NOMO-1 (cell line): ENCODE measurements at regions not wholly inside any gene's neighbourhood (a gene's known extent, or its start where the extent isn't known, plus 50 kb on each side); places are given as distances from the start of the nearest gene placed in this dataset.

Experiments used
- DNase-seq, 2 experiments: peaks; one replicate each; lab custom pipeline; 2025; ENCODE audit not compliant: unreplicated experiment in 2 of 2; lab: John Stamatoyannopoulos, UW

- no peak for DNase-seq
Observed at GRCh38 chr4:11342401-11342800, 86.3 kb downstream of the HS3ST1 start.

GRCh38 chr4:11341337-11342043, 87.2 kb downstream of the HS3ST1 start:
- no peak for DNase-seq

GRCh38 chr4:11338956-11339782, 89.5 kb downstream of the HS3ST1 start:
- DNase-seq = no peak

DNA sequence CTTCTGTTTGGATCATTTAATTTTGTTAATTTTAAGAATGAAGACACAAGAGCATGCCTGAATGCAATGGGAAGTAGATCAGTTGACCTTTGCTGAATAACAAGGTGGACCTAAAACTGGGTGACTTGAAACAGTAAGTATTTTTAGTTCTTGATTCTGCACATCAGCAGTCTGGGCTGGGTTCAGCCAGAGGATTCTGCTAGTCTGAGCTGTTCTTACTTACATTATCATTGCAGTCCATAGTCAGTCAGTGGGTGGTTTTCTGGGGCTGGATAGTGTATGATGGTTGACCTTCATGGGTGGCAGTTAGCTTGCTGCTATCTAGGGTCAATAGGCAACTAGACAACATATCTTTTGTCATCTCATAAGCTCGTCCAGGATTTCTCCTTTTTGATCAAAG, 91.4 kb downstream of the HS3ST1 start:
- no peak for DNase-seq

DNA sequence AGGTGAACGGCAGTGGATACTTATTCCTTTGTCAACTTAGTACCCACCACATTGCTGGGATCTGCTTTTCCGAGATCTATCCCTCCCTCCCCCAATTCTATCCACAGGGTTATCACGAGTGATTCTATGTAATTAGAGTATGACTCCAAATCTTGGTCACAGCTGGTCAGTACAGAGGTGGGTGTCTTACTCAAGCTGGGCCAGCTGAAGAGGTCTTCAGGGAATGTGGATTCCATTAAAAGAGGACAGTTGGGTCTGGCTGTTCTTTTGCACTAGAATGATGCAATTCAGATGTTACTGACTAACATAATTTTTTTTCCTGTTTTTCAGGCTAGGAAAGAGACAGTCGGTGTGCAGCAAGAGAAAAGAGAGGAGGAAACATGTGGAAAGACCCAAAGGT, 92.3 kb downstream of the HS3ST1 start:
- DNase-seq = no peak

GRCh38 chr4:11334887-11335286, 93.8 kb downstream of the HS3ST1 start:
- no peak for DNase-seq

DNA sequence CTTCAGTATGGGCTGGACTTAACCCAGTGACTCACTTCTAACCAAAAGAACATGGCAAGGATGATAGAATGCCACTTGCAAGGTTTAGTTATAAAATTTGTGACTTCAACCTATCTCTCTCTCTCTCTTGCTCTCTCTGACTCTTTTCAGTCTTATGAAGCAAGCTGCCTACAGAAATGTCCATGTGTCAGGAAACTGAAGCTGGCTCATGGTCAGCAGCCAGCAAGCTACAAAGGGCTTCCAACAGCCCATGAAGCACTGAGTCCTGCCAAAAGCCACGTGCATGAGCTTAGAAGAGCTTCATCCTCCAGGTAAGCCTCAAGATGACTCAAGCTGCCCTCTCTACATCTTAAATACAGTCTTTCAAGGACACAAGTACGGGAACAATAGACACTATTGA, 100.3 kb downstream of the HS3ST1 start:
- no peak for DNase-seq

GRCh38 chr4:11326021-11326420, 102.7 kb downstream of the HS3ST1 start:
- no peak for DNase-seq

GRCh38 chr4:11323771-11324170, 104.9 kb downstream of the HS3ST1 start:
- no peak for DNase-seq

- no peak for DNase-seq
Observed at GRCh38 chr4:11313157-11313943, 115.3 kb downstream of the HS3ST1 start.

DNA sequence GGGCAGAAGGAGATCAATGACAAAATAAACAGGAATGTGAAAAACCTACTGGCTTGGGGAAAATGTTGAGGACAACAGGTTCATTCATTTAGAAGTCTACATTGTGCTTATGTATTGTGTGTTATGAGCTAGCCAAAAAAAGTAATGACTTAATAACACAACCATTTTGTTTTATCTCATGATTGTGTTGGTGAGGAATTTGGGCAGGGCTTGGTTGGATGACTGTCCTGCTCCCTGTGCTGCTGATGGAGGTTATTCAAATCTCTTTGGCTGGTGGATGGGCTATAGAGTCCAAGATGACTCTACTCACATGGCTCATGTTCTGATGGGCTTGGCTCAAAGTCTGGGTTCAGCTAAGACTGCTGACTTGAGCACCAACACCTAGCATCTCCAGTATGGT, 116.3 kb downstream of the HS3ST1 start:
- no peak for DNase-seq

DNA sequence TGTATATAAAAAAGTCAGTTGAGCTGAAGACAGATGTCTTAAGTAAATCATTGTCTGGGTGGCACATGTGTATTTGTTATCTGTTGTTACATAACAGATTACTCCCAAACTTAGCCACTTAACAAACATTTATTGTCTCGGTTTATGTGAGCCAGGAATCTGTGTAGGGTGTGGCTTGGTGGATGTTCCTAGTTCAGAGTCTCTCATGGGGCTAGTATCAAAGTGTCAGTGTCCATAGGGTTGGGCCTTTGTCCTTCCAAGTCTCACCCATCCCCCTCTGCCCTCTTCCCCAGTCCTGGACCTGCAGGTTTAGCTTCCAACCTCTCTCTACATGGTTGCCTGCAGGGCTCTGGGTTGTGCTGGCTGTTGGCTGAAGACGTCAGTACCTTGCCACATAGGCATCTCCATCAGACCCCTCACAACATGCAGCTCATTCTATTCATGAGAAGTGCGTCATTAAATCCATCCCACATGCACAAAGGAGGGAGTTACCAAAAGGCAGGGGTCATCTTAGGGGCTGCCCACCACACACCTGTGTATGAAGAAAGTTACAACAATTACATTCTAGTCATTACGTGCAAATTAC, 127.5 kb downstream of the HS3ST1 start:
- no peak for DNase-seq

DNA sequence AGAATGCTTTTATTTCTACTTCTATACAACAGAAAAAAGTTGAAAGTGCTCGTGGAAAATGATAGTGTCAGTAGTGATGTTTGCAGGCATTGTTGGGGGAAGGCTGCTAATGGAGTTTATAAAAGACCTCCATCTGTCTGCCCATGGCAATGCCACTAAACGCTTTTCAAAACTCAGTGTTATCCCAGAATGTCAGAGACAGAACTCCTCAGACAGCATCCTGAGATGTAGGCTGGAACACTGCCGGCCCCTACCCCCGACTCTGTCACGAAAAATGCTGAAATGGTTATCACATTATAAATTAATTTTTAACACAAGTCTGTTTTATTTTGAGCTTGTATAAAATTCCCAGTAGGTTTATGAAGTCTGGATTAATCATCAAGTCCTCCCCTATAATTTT, 128.9 kb downstream of the HS3ST1 start:
- DNase-seq = no peak

- DNase-seq = no peak
Observed at GRCh38 chr4:11299016-11299415, 129.7 kb downstream of the HS3ST1 start.

- DNase-seq = no peak
Observed at GRCh38 chr4:11298451-11298850, 130.2 kb downstream of the HS3ST1 start.

GRCh38 chr4:11297627-11298026, 131.1 kb downstream of the HS3ST1 start:
- no peak for DNase-seq

DNA sequence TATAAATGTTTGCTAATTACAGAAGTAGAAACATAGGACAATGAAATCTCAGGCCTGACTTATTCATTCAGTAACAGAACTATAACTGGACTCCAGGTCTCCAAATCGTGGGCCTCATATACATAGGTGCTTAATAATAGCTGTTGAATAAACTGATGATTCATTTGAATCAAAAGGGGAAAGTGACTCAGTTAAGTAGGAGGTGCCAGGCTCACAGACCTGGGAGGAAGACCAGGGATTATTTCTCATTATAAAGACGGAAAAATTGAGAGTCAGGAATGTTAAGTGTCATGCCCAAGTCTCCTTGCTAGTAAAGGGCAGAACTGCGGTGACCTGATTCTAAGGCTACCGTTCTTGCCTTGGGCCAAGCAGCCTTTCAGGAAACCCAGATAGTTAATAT, 131.5 kb downstream of the HS3ST1 start:
- DNase-seq = no peak

DNA sequence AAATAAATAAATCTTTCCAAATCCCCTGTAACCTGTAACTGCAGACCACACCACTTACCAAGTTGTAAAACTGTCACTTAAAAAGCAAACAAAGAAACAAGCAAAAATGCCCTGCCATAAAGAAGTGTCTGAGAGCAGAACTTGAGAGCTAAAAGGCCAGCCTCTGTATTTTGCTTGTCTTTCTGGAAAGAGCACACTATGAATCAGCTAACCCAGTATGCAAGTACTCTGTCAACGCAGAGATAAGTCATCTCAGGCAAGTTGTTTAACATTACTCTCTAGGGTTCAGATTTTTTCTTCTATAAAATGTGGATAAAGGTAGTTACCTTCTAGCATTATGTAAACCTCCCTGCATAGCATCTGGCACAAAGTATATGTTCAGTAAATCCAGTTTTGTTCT, 134.8 kb downstream of the HS3ST1 start:
- no peak for DNase-seq

- no peak for DNase-seq
Observed at GRCh38 chr4:11287055-11287454, 141.6 kb downstream of the HS3ST1 start.

DNA sequence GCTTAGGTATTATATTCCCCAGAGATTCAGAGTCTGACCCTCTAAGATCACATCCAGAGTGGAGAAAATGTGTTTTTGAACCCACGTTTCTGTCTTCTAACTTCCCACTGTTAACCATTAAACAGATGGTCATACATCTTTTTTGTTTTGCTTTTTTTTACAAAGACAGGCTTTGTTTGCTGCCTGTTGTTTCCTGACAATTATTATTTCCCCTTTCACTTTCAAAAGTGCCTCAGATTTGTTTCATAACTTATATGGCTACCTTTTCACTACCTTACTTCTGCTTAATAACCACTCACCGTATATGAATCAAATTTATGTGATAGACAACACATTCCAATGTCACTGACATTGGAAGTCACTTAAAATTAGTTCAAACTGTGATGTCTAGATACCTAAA, 142.2 kb downstream of the HS3ST1 start:
- no peak for DNase-seq

GRCh38 chr4:11281720-11282119, 147.0 kb downstream of the HS3ST1 start:
- DNase-seq = no peak
